ENCODE measurements at regions not wholly inside any gene's neighbourhood (a gene's known extent, or its start where the extent isn't known, plus 50 kb on each side); places are given as distances from the start of the nearest gene placed in this dataset.

- no peak overlapping the region for H3K4me3 ChIP-seq (ENCODE audit: low read length)
- no peak for DNase-seq
- no peaks in the 10 kb centered on the region for H3K9me3 ChIP-seq (replicated peaks; ENCODE audit: insufficient read depth, low read length)
- no peaks in the 10 kb centered on the region for H3K4me1 ChIP-seq (ENCODE audit: low read length)
- no peaks in the 10 kb centered on the region for H3K9me2 ChIP-seq (replicated peaks; ENCODE audit: insufficient read depth, low read length)
- H3K27ac ChIP-seq (ENCODE audit: low read length), result no peak overlapping the region
- H3K9ac ChIP-seq (ENCODE audit: low read length), result no peak overlapping the region
- TF ChIP-seq EZH2phosphoT487 (IDR thresholded peaks at IDR 0.05; ENCODE audit: low read length) (no peak), EZH2 (optimal IDR thresholded peaks at IDR 0.05; ENCODE audit: low read depth, low read length) (no peak)
- TF ChIP-seq, protein P1, sequence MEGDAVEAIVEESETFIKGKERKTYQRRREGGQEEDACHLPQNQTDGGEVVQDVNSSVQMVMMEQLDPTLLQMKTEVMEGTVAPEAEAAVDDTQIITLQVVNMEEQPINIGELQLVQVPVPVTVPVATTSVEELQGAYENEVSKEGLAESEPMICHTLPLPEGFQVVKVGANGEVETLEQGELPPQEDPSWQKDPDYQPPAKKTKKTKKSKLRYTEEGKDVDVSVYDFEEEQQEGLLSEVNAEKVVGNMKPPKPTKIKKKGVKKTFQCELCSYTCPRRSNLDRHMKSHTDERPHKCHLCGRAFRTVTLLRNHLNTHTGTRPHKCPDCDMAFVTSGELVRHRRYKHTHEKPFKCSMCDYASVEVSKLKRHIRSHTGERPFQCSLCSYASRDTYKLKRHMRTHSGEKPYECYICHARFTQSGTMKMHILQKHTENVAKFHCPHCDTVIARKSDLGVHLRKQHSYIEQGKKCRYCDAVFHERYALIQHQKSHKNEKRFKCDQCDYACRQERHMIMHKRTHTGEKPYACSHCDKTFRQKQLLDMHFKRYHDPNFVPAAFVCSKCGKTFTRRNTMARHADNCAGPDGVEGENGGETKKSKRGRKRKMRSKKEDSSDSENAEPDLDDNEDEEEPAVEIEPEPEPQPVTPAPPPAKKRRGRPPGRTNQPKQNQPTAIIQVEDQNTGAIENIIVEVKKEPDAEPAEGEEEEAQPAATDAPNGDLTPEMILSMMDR (IDR thresholded peaks at IDR 0.05; ENCODE audit: low read length), result no peak
- H3K27me3 ChIP-seq (replicated peaks; ENCODE audit: insufficient read depth, low read length), result no peaks in the 10 kb centered on the region
- no peak overlapping the region for H2AFZ ChIP-seq (ENCODE audit: low read length)
- H3F3A ChIP-seq (ENCODE audit: insufficient read depth, low read length), result no peaks in the 10 kb centered on the region
- H3K36me3 ChIP-seq (replicated peaks; ENCODE audit: insufficient read depth, low read length), result no peaks in the 10 kb centered on the region
- H3K4me2 ChIP-seq (ENCODE audit: low read depth, low read length), result no peak overlapping the region
- no peaks in the 10 kb centered on the region for H4K20me1 ChIP-seq (ENCODE audit: insufficient read depth, low read length)
- no peaks in the 10 kb centered on the region for H3K79me2 ChIP-seq (ENCODE audit: low read length)
Observed at GRCh38 chr4:126271292-126271691, 956.5 kb downstream of the FAT4 start.

GRCh38 chr4:126273746-126274145, 959.0 kb downstream of the FAT4 start:
- no peak overlapping the region for H3K4me2 ChIP-seq (ENCODE audit: low read depth, low read length)
- no peaks in the 10 kb centered on the region for H3K79me2 ChIP-seq (ENCODE audit: low read length)
- H3K9ac ChIP-seq (ENCODE audit: low read length), result no peak overlapping the region
- no peaks in the 10 kb centered on the region for H3K36me3 ChIP-seq (replicated peaks; ENCODE audit: insufficient read depth, low read length)
- DNase-seq, result no peak
- no peak overlapping the region for H3K4me3 ChIP-seq (ENCODE audit: low read length)
- no peaks in the 10 kb centered on the region for H3K27me3 ChIP-seq (replicated peaks; ENCODE audit: insufficient read depth, low read length)
- no peaks in the 10 kb centered on the region for H3K9me3 ChIP-seq (replicated peaks; ENCODE audit: insufficient read depth, low read length)
- no peak for TF ChIP-seq EZH2phosphoT487 (IDR thresholded peaks at IDR 0.05; ENCODE audit: low read length)
- no peak for TF ChIP-seq EZH2 (optimal IDR thresholded peaks at IDR 0.05; ENCODE audit: low read depth, low read length)
- TF ChIP-seq, protein P1 (IDR thresholded peaks at IDR 0.05; ENCODE audit: low read length), result no peak
- H4K20me1 ChIP-seq (ENCODE audit: insufficient read depth, low read length), result no peaks in the 10 kb centered on the region
- H3K27ac ChIP-seq (ENCODE audit: low read length), result no peak overlapping the region
- H2AFZ ChIP-seq (ENCODE audit: low read length), result no peak overlapping the region
- H3K9me2 ChIP-seq (replicated peaks; ENCODE audit: insufficient read depth, low read length), result no peaks in the 10 kb centered on the region
- H3F3A ChIP-seq (ENCODE audit: insufficient read depth, low read length), result no peaks in the 10 kb centered on the region
- no peaks in the 10 kb centered on the region for H3K4me1 ChIP-seq (ENCODE audit: low read length)

- no peaks in the 10 kb centered on the region for H3F3A ChIP-seq (ENCODE audit: insufficient read depth, low read length)
- TF ChIP-seq, protein P1 (IDR thresholded peaks at IDR 0.05; ENCODE audit: low read length), result no peak
- no peak for TF ChIP-seq EZH2phosphoT487 (IDR thresholded peaks at IDR 0.05; ENCODE audit: low read length)
- TF ChIP-seq EZH2 (optimal IDR thresholded peaks at IDR 0.05; ENCODE audit: low read depth, low read length), result no peak
Observed at GRCh38 chr4:126291886-126292285, 977.1 kb downstream of the FAT4 start.

More at GRCh38 chr4:126291886-126292285, 977.1 kb downstream of the FAT4 start:
- Histone ChIP-seq H3K9me2 (replicated peaks; ENCODE audit: insufficient read depth, low read length) (no peaks in the 10 kb centered on the region), H3K4me2 (ENCODE audit: low read depth, low read length) (no peak overlapping the region), H3K9me3 (replicated peaks; ENCODE audit: insufficient read depth, low read length) (no peaks in the 10 kb centered on the region), H4K20me1 (ENCODE audit: insufficient read depth, low read length) (no peaks in the 10 kb centered on the region), H3K9ac (ENCODE audit: low read length) (no peak overlapping the region), H3K4me3 (ENCODE audit: low read length) (no peak overlapping the region), H3K36me3 (replicated peaks; ENCODE audit: insufficient read depth, low read length) (no peaks in the 10 kb centered on the region), H3K27me3 (replicated peaks; ENCODE audit: insufficient read depth, low read length) (no peaks in the 10 kb centered on the region), H3K4me1 (ENCODE audit: low read length) (no peaks in the 10 kb centered on the region), H3K79me2 (ENCODE audit: low read length) (no peaks in the 10 kb centered on the region), H2AFZ (ENCODE audit: low read length) (no peak overlapping the region), H3K27ac (ENCODE audit: low read length) (no peak overlapping the region)
- no peak for DNase-seq
